SK-N-MC (cell line): ENCODE measurements at regions not wholly inside any gene's neighbourhood (a gene's known extent, or its start where the extent isn't known, plus 50 kb on each side); places are given as distances from the start of the nearest gene placed in this dataset.

Experiments used
- EZH2 ChIP-seq: fragments of 200-600 bp; sonication (generic); IDR thresholded peaks from one replicate; pipeline ENCODE4 v1.6.1; 2017; ENCODE audit warnings: antibody characterized with exemption
- FOXP2 ChIP-seq: optimal IDR thresholded peaks from 2 replicates; pipeline ENCODE3; 2011; ENCODE audit warnings: mild to moderate bottlenecking, moderate library complexity; ENCODE audit not compliant: insufficient read depth; ENCODE audit errors: extremely low read length, control extremely low read depth
- POLR2AphosphoS5 ChIP-seq: IDR thresholded peaks from 2 replicates; pipeline ENCODE4 v1.6.1; 2012; ENCODE audit warnings: mild to moderate bottlenecking, low read depth, low read length, borderline replicate concordance

GRCh38 chr16:8320131-8320530 lies 270.2 kb downstream of the TMEM114 start:
- TF ChIP-seq EZH2: no peak
- no peak for TF ChIP-seq POLR2AphosphoS5
- TF ChIP-seq FOXP2: no peak
